Stimulated activated memory B cell treated with anti-CD40 and anti-IgM and Interleukin-4, amounts not matched to agents 10 μg/mL and 1 μg/mL and 100 μg/mL, for 72 hours (primary cell): ENCODE measurements at regions not wholly inside any gene's neighbourhood (a gene's known extent, or its start where the extent isn't known, plus 50 kb on each side); places are given as distances from the start of the nearest gene placed in this dataset.

ENCODE experiments used
- ATAC-seq: fragments of 150-1000 bp; cut with Tn5 transposase; 2 replicates; pipeline ENCODE4 v1.10.0; 2021
- H3K27ac Mint-ChIP-seq: one replicate; pipeline ENCODE4 v1.8.0; 2022; ENCODE audit warnings: mild to moderate bottlenecking, mixed read lengths
- H3K27me3 Mint-ChIP-seq: one replicate; pipeline ENCODE4 v1.8.0; 2022; ENCODE audit warnings: mixed read lengths
- H3K36me3 Mint-ChIP-seq: one replicate; pipeline ENCODE4 v1.8.0; 2022; ENCODE audit warnings: mixed read lengths
- H3K4me1 Mint-ChIP-seq: one replicate; pipeline ENCODE4 v1.8.0; 2022; ENCODE audit warnings: mixed read lengths
- H3K4me3 Mint-ChIP-seq: one replicate; pipeline ENCODE4 v1.8.0; 2022; ENCODE audit warnings: mild to moderate bottlenecking, moderate library complexity, mixed read lengths
- H3K9me3 Mint-ChIP-seq: one replicate; pipeline ENCODE4 v1.8.0; 2022; ENCODE audit warnings: mixed read lengths

DNA sequence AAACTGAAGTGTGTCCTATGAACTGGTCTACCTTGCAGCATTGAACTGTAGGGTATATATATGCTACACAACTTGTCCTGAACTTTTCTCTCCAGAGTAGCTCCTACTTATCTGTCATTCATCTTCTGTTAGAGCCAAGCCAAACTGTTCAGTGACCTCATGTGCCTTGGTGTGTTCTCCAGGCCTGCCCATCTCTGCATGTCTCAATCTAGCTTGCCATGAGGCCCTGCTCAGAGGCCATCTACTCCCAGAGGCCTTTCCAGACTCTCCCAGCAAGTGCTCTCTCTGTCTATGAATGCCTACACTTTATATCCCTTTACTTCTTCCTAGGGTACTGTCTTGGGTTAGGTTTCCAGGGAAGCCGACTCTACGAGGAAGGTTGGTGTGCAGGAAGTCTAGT lies 99.8 kb upstream of the MTPN start:
- no peak for ATAC-seq
- Mint-ChIP-seq H3K9me3 (no peaks in the 10 kb centered on the region), H3K4me3 (no peak overlapping the region), H3K4me1 (no peaks in the 10 kb centered on the region), H3K27ac (no peak overlapping the region), H3K27me3 (no peaks in the 10 kb centered on the region), H3K36me3 (no peaks in the 10 kb centered on the region)

DNA sequence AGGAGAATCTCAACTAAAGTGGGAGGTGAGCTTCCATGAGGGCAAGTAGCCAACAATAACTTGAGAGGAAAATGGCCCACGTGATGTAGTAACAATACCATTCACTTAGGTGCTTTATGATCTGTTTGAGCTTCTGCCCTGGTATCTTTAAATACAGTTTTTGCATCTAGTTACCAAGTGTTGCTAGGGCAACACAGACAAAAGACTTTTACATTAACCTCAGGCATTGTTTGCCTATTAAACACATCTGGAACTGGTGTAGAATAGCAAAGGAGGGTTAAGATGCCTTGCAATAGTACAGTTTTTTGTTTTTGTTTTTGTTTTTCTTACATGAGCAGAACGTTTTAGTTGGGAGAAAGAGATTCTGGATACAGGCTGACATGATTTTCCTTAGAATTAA lies 97.7 kb upstream of the MTPN start:
- H3K27ac Mint-ChIP-seq = no peak overlapping the region
- no peak overlapping the region for H3K4me3 Mint-ChIP-seq
- H3K9me3 Mint-ChIP-seq = no peaks in the 10 kb centered on the region
- ATAC-seq = no peak
- no peaks in the 10 kb centered on the region for H3K36me3 Mint-ChIP-seq
- H3K27me3 Mint-ChIP-seq = no peaks in the 10 kb centered on the region
- no peaks in the 10 kb centered on the region for H3K4me1 Mint-ChIP-seq

GRCh38 chr7:136072447-136072846 lies 95.3 kb upstream of the MTPN start:
- H3K9me3 Mint-ChIP-seq = no peaks in the 10 kb centered on the region
- no peaks in the 10 kb centered on the region for H3K36me3 Mint-ChIP-seq
- no peak overlapping the region for H3K27ac Mint-ChIP-seq
- no peak for ATAC-seq
- no peaks in the 10 kb centered on the region for H3K27me3 Mint-ChIP-seq
- no peak overlapping the region for H3K4me3 Mint-ChIP-seq
- no peaks in the 10 kb centered on the region for H3K4me1 Mint-ChIP-seq

DNA sequence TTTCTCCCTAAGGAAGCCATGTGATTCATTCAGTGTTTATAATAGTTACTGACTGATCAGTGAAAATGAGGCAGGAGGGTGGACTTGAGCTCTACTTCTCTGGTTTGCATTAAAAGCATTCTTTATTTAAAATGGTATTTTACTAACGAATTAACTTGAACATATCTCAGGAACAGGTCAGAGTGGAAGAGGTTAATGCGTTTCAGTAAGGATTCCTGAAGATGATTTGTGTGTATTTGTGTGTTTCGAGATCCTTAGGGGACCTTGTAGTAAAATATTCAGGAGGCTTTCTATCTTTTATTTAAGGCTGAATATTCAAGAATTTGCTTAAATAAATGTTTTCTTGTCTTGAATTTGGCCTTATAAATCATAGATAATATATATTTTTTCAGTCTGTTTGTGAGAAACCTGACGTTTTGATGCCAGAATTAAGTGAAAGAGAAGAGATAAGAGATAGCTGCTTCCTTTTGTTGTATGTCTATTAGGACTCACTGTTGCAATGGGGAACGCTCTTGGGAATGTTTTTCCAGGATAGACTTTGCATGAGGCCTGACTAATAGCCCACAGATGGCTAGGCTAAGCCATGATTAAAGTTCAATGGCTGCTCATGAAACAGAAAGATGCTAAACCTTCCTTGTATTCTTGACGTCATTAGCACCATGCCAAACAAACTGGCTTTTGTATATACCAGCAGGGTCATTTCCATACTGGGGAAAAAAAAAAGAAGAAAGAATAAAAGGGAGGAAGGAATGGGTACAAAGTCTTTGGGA lies 93.8 kb upstream of the MTPN start:
- no peaks in the 10 kb centered on the region for H3K9me3 Mint-ChIP-seq
- H3K36me3 Mint-ChIP-seq = no peaks in the 10 kb centered on the region
- H3K27ac Mint-ChIP-seq = no peak overlapping the region
- H3K4me3 Mint-ChIP-seq = no peak overlapping the region
- no peaks in the 10 kb centered on the region for H3K4me1 Mint-ChIP-seq
- H3K27me3 Mint-ChIP-seq = no peaks in the 10 kb centered on the region
- ATAC-seq = no peak

GRCh38 chr7:136069840-136070529 lies 92.8 kb upstream of the MTPN start:
- no peaks in the 10 kb centered on the region for H3K4me1 Mint-ChIP-seq
- no peak for ATAC-seq
- H3K9me3 Mint-ChIP-seq = no peaks in the 10 kb centered on the region
- H3K36me3 Mint-ChIP-seq = no peaks in the 10 kb centered on the region
- H3K27me3 Mint-ChIP-seq = no peaks in the 10 kb centered on the region
- no peak overlapping the region for H3K4me3 Mint-ChIP-seq
- no peak overlapping the region for H3K27ac Mint-ChIP-seq

DNA sequence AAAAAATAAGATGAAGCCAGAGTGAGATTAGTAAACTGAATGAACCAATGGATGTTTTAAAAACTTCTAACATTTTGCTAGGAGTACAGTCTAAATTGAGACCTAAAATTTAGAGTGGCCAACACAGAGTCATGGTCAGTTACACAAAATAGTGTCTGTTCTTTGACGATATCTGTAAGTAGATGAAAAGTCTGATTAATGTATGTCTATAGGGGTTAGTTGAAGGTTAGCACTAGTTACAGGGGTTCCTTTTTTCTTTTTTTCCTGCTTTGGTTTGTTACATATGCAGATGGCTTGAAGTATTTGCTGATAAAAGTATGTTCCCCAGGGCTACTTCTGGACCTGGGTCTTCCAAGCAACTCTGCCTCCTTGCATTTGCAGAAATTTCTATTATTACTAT lies 90.1 kb upstream of the MTPN start:
- Mint-ChIP-seq H3K36me3 (no peaks in the 10 kb centered on the region), H3K27me3 (no peaks in the 10 kb centered on the region), H3K9me3 (no peaks in the 10 kb centered on the region)

GRCh38 chr7:136066304-136067143 lies 89.4 kb upstream of the MTPN start:
- Mint-ChIP-seq H3K9me3 (no peaks in the 10 kb centered on the region), H3K27me3 (no peaks in the 10 kb centered on the region), H3K27ac (no peak overlapping the region), H3K4me3 (no peak overlapping the region), H3K36me3 (no peaks in the 10 kb centered on the region), H3K4me1 (no peaks in the 10 kb centered on the region)
- no peak for ATAC-seq

More for the DNA sequence above, 90.1 kb upstream of the MTPN start:
- H3K4me3 Mint-ChIP-seq = no peak overlapping the region
- ATAC-seq = no peak
- H3K4me1 Mint-ChIP-seq = no peaks in the 10 kb centered on the region
- no peak overlapping the region for H3K27ac Mint-ChIP-seq

DNA sequence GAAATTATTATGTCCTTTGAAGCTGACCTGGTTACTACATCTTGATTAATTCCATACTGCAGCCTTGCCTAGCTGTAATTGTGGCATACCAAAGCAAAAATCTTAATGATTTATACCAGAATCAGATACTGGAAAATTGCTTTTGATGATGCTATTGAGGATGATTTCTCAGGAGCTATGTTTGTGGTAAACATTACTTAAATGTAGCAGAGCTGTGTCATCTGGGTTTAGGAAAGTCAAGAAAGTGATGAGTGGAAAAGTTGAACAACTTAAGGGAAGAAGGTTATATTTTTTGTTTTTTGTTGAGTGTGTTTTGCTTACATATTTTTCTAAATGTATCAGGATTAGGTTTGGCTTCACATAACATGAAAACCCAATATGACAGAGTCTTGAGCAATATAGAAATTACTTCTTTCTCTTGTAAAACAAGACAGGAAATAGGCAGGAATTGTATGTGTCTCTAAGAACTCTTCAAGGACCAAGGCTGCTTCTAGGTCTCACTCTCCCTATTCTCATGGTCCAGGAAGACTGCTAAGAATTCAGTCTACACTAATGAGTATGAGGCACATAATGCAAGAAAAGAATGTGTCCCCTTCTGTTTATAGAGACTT lies 87.6 kb upstream of the MTPN start:
- Mint-ChIP-seq H3K27ac (no peak overlapping the region), H3K4me1 (no peaks in the 10 kb centered on the region), H3K4me3 (no peak overlapping the region), H3K36me3 (peaks cover 3% of the 10 kb centered on the region), H3K27me3 (no peaks in the 10 kb centered on the region), H3K9me3 (no peaks in the 10 kb centered on the region)
- ATAC-seq = no peak

GRCh38 chr7:136064081-136064480 lies 86.9 kb upstream of the MTPN start:
- Mint-ChIP-seq H3K4me3 (no peak overlapping the region), H3K36me3 (peaks cover 6% of the 10 kb centered on the region), H3K9me3 (no peaks in the 10 kb centered on the region), H3K4me1 (no peaks in the 10 kb centered on the region), H3K27me3 (no peaks in the 10 kb centered on the region), H3K27ac (no peak overlapping the region)
- ATAC-seq = no peak

- H3K36me3 Mint-ChIP-seq = peaks cover 6% of the 10 kb centered on the region
- no peaks in the 10 kb centered on the region for H3K9me3 Mint-ChIP-seq
- no peak overlapping the region for H3K27ac Mint-ChIP-seq
- H3K4me1 Mint-ChIP-seq = no peaks in the 10 kb centered on the region
- no peak for ATAC-seq
- H3K27me3 Mint-ChIP-seq = no peaks in the 10 kb centered on the region
- H3K4me3 Mint-ChIP-seq = no peak overlapping the region
Measured at GRCh38 chr7:136063326-136063666, 86.1 kb upstream of the MTPN start.

DNA sequence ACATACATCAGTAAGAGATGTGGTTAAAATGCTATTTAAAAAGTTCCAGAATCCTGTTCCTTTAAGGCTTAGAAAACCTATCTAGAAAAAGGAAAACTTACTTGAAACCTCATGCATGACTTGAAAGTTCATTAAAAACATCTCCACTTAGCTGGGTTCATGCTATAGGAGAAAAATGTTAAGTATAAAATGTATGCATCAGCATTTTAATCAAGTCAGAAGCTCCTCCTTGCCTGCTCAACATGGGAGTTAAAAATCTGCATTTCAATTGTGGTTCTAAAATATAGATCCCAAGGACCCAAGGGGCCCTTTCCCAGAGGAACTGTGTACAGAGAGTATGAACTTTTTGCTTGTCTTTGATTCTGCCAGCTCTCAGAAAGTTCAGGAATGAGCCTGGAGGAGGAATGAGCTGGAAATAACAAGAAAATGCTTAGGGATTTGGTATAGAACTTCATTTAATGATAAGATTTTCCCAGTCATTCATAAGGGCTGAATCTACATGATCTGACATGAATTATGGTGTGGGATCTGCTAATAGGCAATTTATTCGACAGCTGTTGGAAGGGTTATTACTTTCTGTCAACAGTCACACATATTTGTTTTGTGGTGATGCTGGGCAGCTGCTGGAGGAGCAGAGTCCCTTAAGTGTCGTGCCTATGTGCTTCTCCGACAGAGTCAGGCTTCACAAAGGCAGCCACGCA lies 85.6 kb upstream of the MTPN start:
- Mint-ChIP-seq H3K4me1 (no peaks in the 10 kb centered on the region), H3K27ac (no peak overlapping the region), H3K4me3 (no peak overlapping the region), H3K9me3 (no peaks in the 10 kb centered on the region), H3K36me3 (peaks cover 6% of the 10 kb centered on the region), H3K27me3 (no peaks in the 10 kb centered on the region)
- no peak for ATAC-seq

GRCh38 chr7:136061433-136061832 lies 84.3 kb upstream of the MTPN start:
- ATAC-seq = no peak
- H3K27ac Mint-ChIP-seq = no peak overlapping the region
- H3K27me3 Mint-ChIP-seq = no peaks in the 10 kb centered on the region
- no peaks in the 10 kb centered on the region for H3K9me3 Mint-ChIP-seq
- H3K4me1 Mint-ChIP-seq = no peaks in the 10 kb centered on the region
- H3K36me3 Mint-ChIP-seq = peaks cover 6% of the 10 kb centered on the region
- H3K4me3 Mint-ChIP-seq = no peak overlapping the region

GRCh38 chr7:136058546-136058945 lies 81.4 kb upstream of the MTPN start:
- Mint-ChIP-seq H3K9me3 (no peaks in the 10 kb centered on the region), H3K4me3 (no peak overlapping the region), H3K27ac (no peak overlapping the region), H3K27me3 (no peaks in the 10 kb centered on the region), H3K36me3 (peaks cover 12% of the 10 kb centered on the region), H3K4me1 (no peaks in the 10 kb centered on the region)
- no peak for ATAC-seq

- Mint-ChIP-seq H3K9me3 (no peaks in the 10 kb centered on the region), H3K27me3 (no peaks in the 10 kb centered on the region), H3K36me3 (peaks cover 12% of the 10 kb centered on the region), H3K27ac (no peak overlapping the region), H3K4me3 (no peak overlapping the region), H3K4me1 (no peaks in the 10 kb centered on the region)
- no peak for ATAC-seq
Measured at GRCh38 chr7:136057509-136057908, 80.3 kb upstream of the MTPN start.
